HG02938 (cell line): ENCODE measurements at regions not wholly inside any gene's neighbourhood (a gene's known extent, or its start where the extent isn't known, plus 50 kb on each side); places are given as distances from the start of the nearest gene placed in this dataset.

ENCODE experiments used
- ATAC-seq: cut with Tn5 transposase; IDR thresholded peaks from one replicate; pipeline ENCODE4 v1.9.1; 2021; ENCODE audit warnings: mild to moderate bottlenecking, moderate library complexity; ENCODE audit not compliant: unreplicated experiment

- ATAC-seq, result no peak
These were observed 61.1 kb upstream of the TGM3 start for GRCh38 chr20:2234598-2235191.

- ATAC-seq, result no peak
These were observed 59.5 kb upstream of the TGM3 start for GRCh38 chr20:2236256-2236655.

- ATAC-seq, result no peak
These were observed 58.7 kb upstream of the TGM3 start for GRCh38 chr20:2237059-2237458.

- ATAC-seq, result no peak
These were observed 57.2 kb upstream of the TGM3 start for GRCh38 chr20:2238601-2239000.

- no peak for ATAC-seq
These were observed 55.0 kb upstream of the TGM3 start for GRCh38 chr20:2240835-2241234.

- no peak for ATAC-seq
These were observed 53.1 kb upstream of the TGM3 start for GRCh38 chr20:2242678-2243077.

- no peak for ATAC-seq
These were observed 51.3 kb upstream of the TGM3 start for GRCh38 chr20:2244523-2244922.

- ATAC-seq, result no peak
These were observed 50.8 kb upstream of the TGM3 start for GRCh38 chr20:2244993-2245392.

GRCh38 chr20:2245637-2246036 is 50.2 kb upstream of the TGM3 start:
- no peak for ATAC-seq
